ENCODE measurements at regions not wholly inside any gene's neighbourhood (a gene's known extent, or its start where the extent isn't known, plus 50 kb on each side); places are given as distances from the start of the nearest gene placed in this dataset.
"Not testable (repeated sequence)": the region's sequence is repeated elsewhere in the genome, so short reads cannot be mapped to it uniquely, and the experiment has no call there.

- no peak for DNase-seq
These were observed 190.2 kb downstream of the EDN1 start for GRCh38 chr6:12480379-12480778.

GRCh38 chr6:12481292-12481691 lies 191.1 kb downstream of the EDN1 start:
- no peak for DNase-seq

- DNase-seq: no peak
These were observed 191.7 kb downstream of the EDN1 start for GRCh38 chr6:12481850-12482249.

- DNase-seq: no peak
These were observed 192.5 kb downstream of the EDN1 start for GRCh38 chr6:12482386-12483375.

- DNase-seq: no peak
These were observed 193.6 kb downstream of the EDN1 start for GRCh38 chr6:12483712-12484111.

- DNase-seq: no peak
These were observed 194.4 kb downstream of the EDN1 start for GRCh38 chr6:12484519-12484918.

- no peak for DNase-seq
These were observed 195.1 kb downstream of the EDN1 start for GRCh38 chr6:12485226-12485764.

- no peak for DNase-seq
These were observed 195.7 kb downstream of the EDN1 start for GRCh38 chr6:12485837-12486236.

- no peak for DNase-seq
These were observed 200.3 kb downstream of the EDN1 start for GRCh38 chr6:12490351-12490903.

GRCh38 chr6:12490904-12491571 lies 200.9 kb downstream of the EDN1 start:
- no peak for DNase-seq

GRCh38 chr6:12492929-12493328 lies 202.8 kb downstream of the EDN1 start:
- DNase-seq: not testable (repeated sequence)

GRCh38 chr6:12493446-12493845 lies 203.3 kb downstream of the EDN1 start:
- no peak for DNase-seq

GRCh38 chr6:12494161-12494560 lies 204.0 kb downstream of the EDN1 start:
- no peak for DNase-seq

- DNase-seq: no peak
These were observed 211.8 kb downstream of the EDN1 start for GRCh38 chr6:12501990-12502389.

GRCh38 chr6:12504325-12504966 lies 212.1 kb upstream of the PHACTR1 start:
- DNase-seq: no peak

- no peak for DNase-seq
These were observed 211.1 kb upstream of the PHACTR1 start for GRCh38 chr6:12505486-12505885.

GRCh38 chr6:12506159-12506558 lies 210.4 kb upstream of the PHACTR1 start:
- no peak for DNase-seq

GRCh38 chr6:12507636-12508035 lies 208.9 kb upstream of the PHACTR1 start:
- DNase-seq: no peak

GRCh38 chr6:12508553-12508952 lies 208.0 kb upstream of the PHACTR1 start:
- DNase-seq: no peak

GRCh38 chr6:12509060-12509459 lies 207.5 kb upstream of the PHACTR1 start:
- no peak for DNase-seq

GRCh38 chr6:12516070-12516469 lies 200.5 kb upstream of the PHACTR1 start:
- DNase-seq: no peak

- no peak for DNase-seq
These were observed 194.2 kb upstream of the PHACTR1 start for GRCh38 chr6:12522347-12522746.

- DNase-seq: no peak
These were observed 192.8 kb upstream of the PHACTR1 start for GRCh38 chr6:12523726-12524125.

Data from activated CD8-positive, alpha-beta memory T cell treated with anti-CD3 and anti-CD28 coated beads, Interleukin-2, amount 50 U/mL, for 48 hours (primary cell).